SK-N-SH (cell line): ENCODE measurements at regions not wholly inside any gene's neighbourhood (a gene's known extent, or its start where the extent isn't known, plus 50 kb on each side); places are given as distances from the start of the nearest gene placed in this dataset.

ENCODE experiments used
- CTCF ChIP-seq: fragments of 200-600 bp; sonication (generic); IDR thresholded peaks from 2 replicates; pipeline ENCODE4 v1.6.1; 2017; ENCODE audit warnings: antibody characterized with exemption, mild to moderate bottlenecking, moderate library complexity
- EP300 ChIP-seq, 2 experiments: IDR thresholded peaks; 2 replicates each; pipeline versions ENCODE4 v1.4.0 to v1.6.1; 2012; ENCODE audit warnings: borderline replicate concordance in 1 of 2, low read depth in 1 of 2, low read length in 1 of 2
- GABPA ChIP-seq: IDR thresholded peaks from 2 replicates; pipeline ENCODE4 v1.4.0; 2012; ENCODE audit warnings: low read depth, mild to moderate bottlenecking
- GATA2 ChIP-seq: sonication (generic); formaldehyde crosslinking; IDR thresholded peaks from 2 replicates; pipeline ENCODE4 v1.5.0; 2020; ENCODE audit warnings: mild to moderate bottlenecking, missing genetic modification reagents
- POLR2AphosphoS5 ChIP-seq: IDR thresholded peaks from 2 replicates; pipeline ENCODE4 v1.6.1; 2012; ENCODE audit warnings: low read depth, low read length
- RAD21 ChIP-seq: IDR thresholded peaks from 2 replicates; pipeline ENCODE4 v1.6.1; 2012; ENCODE audit warnings: mild to moderate bottlenecking, low read length
- RCOR1 ChIP-seq: fragments of 150-350 bp; IDR thresholded peaks from 2 replicates; pipeline ENCODE4 v1.6.1; 2017; ENCODE audit warnings: antibody characterized with exemption, low read length
- ZBTB33 ChIP-seq: IDR thresholded peaks from 2 replicates; pipeline ENCODE4 v1.4.0; 2012; ENCODE audit warnings: low read depth, borderline replicate concordance

- TF ChIP-seq POLR2AphosphoS5 (no peak), GATA2 (CRISPR knock-in tag) (no peak), ZBTB33 (no peak), CTCF (no peak), RAD21 (no peak), GABPA (no peak), EP300 (IDR thresholded peaks at IDR 0.05; ENCODE audit: borderline replicate concordance in 1 of 2, low read depth in 1 of 2, low read length in 1 of 2) (no peak), RCOR1 (no peak)
Observed at GRCh38 chr1:62954758-62955157, 170.8 kb downstream of the ATG4C start.
